Right renal cortex interstitium (tissue), 3 donors: ENCODE measurements at regions not wholly inside any gene's neighbourhood (a gene's known extent, or its start where the extent isn't known, plus 50 kb on each side); places are given as distances from the start of the nearest gene placed in this dataset.

Experiments
- DNase-seq, 3 donors: peaks; one replicate each; pipeline ENCODE4 v3.0.0-alpha.2; 2013; ENCODE audit warnings: low read depth in 3 of 3, low spot score in 2 of 3

DNA sequence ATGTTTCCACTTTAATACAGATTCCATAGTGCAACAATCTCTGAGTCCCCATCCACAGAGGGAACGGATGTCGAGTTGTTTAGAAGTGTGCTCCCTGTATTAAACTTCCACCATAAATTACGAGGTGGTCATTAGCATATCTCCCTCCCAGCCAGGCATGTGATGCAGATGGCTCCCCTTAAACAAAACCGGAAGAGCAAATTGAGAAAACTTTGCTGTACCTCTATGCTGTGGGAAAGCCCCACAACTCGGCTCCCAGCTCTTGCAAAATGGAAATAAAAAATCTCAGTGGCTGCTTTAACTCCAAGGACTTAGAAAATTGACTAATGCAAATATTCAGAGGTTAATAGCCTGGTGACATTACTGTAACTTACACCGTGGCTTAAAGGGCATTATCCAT lies 290.9 kb downstream of the MAF start:
- no peak for DNase-seq

DNA sequence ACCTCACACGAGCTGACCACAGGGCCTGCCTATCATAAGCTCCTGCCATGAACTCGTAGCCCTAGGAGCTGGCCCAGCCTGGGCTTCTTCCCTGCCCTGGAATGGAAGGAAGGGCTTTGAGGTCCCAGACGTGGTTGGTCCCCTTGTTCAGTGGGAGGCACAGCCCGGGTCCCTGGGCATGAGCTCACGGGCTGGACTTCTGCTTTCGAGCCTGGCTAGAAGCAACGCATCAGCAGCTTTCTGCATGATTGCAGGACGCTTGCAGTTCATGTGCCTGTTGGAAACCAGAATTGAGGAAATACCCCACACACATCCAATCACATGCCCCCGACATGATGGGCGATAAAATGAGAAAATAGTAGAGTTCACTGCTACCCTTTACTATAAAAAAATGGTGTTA lies 293.3 kb downstream of the MAF start:
- no peak for DNase-seq

DNA sequence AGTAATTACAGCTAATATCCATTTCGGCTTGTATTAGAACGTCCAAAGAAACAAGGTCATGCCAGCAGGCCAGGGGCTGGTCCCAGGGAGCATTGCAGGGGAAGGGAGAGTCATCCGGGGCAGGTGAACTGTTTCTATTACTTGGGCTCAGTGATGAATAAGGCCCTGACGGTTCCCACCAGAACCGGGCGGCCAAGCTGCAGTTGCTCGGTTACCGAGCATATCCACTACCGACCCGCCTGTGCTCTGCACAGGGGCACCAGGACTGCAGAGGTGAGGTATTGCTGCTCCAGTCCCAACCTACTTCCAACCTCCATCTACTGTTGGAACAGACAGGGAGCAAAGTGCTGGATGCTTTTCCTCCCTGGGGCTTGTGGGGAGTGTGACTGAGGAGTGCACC lies 295.5 kb downstream of the MAF start:
- no peak for DNase-seq

DNA sequence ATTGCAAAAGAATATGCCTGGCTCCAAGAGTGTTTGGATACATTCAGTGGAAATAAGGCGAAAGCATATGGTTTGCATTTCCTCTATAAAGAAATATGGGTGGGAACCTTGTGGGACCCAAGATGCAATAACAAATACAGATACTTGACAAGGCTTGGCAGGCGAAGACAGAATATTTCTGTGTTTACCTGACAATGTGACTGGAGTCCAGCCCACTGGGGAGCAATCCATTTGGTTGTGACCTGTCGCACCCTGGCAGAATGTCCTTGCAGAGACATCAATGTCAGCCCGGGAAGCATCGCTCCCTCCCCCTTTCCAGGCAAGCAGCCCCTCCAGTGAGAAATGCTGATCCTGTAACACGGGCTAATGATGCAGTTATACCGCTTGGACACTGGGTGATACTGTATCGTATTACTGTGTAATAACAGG lies 296.6 kb downstream of the MAF start:
- peak in 1 of 3 donors; percentile 57 for DNase-seq

DNA sequence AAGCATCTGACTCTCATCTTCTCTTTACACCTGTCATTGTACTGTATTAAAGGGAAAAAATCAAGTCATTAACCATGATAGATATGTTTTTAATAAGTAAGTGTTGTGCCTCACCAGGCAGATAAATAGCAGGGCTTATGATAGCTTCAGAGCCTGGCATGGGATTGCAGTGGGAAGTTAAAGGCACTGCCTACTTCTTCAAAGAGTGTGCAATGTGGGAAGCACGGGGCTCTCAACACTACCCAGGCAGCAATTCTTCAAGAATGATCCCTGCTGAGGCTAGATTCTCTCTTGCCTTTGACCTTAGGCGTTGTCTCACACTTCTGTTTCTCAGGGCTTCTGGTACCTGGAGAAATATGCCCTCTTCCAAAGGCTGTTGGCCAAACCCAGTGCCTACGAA lies 297.3 kb downstream of the MAF start:
- no peak for DNase-seq

DNA sequence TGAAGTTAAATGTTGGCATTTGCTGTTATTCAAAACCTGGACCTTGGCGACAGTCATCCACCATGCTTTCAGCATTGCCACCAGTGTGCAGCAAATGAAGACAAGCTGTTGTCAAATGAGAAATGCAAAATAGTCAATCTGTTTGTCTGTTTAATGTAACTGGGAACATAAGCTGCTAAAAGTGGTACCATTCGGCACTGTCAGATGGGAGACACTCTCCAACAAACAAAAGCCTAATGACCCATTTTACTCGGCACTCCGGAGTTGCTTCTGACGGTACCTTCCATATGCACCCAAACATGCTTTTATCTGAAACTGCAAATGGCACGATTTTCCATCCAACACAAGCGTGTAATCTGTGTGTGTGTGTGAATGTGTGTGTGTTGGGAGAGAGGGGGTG lies 297.8 kb downstream of the MAF start:
- no peak for DNase-seq

DNA sequence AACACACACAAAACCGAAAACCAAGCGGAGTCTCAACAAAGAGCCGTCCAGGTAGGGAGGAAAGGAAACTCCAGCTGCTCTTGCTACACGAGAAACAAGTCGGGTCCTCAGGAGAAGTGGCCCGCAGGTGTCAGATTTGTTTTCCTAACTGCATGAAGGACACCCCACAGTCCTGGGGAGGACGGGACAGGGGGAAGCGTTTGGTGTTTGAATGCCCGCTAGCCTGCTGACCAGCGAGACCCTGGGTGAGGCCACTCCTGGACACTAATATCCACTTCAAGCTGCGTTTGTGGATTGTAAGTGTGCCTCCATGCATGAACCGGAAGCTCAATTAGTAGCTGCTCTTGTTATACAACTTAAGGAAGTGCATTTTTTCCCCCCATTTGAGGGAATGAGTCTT lies 299.5 kb downstream of the MAF start:
- no peak for DNase-seq

DNA sequence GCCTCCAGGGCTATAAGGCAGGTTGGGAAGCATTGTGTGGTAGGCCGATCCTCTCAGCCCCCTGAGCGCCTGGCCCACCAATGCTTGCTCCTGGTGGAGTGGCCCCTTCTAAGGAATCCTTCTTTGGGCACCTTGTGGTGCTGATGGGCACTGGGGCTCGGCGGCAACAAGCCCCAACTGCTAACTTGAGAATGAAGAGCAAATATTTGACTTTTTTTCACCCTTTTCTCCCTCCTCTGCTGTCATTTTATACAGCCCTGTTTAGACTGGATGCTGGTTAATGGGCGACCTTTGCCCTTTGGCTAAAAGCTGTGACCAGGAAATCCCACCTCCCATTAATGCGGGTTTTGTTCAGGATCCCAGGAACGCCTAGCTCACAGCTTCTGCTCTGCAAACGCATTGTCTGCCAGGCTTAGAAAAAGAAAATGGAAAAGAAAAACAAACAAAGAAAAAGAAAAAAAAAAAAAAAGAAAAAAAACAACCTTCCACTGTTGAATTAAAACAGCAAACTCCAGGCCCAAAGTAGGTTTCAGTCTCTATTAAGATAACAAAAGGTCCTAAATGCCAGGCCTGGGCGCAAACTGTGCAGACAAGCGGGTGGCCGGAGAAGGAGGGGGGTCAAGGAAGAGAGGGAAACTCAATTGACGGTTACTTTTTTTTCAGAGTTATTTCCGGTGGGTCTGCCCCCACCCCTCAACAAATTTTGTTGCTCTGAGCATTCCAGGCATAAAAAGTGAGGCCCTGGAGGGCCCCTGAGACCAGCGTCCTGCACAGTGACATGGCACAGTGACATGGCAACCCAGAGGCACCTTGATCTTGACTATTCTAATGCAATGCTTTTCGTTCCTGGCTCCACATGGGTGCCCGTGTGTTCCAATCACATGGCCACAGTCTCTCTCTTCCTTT lies 301.4 kb downstream of the MAF start:
- DNase-seq: no peak

DNA sequence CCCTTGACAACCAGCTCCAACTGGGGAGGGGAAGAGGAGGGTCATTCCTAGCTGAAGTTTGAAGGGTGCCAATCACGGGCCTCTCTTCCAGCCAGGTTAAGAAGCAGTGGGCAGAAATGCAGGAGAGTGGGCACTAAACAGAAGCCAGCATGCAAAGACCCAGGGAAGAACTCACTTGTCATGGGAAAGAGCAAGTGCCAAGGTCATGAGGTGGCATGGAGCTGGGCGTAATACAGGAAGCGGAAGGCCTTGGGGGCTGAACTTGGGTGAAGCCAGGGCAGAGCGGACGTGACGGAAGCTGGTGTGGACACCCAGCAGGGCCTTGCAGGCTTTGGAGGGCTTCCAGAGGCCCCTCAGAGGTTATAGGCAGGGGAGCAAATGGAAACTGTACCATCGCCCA lies 302.1 kb downstream of the MAF start:
- DNase-seq: no peak

DNA sequence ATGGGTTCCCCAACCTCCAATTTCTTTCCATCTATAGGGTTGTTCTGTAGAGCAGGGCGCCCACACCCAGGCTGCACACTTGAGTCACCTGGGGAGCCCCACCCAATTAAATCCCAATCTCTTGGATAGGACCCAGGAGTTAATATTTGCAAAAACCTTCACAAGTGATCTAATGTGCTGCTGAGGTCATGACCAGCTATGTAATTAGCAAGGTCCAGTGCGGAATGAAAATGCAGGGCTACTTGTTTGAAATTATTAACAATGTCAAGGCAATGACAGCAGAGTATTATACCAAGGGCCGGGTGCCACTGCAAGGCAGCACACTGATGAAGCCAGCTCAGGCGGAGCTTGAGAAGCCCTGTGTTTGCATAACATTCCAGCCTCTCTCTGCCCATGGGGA lies 302.7 kb downstream of the MAF start:
- DNase-seq: no peak

DNA sequence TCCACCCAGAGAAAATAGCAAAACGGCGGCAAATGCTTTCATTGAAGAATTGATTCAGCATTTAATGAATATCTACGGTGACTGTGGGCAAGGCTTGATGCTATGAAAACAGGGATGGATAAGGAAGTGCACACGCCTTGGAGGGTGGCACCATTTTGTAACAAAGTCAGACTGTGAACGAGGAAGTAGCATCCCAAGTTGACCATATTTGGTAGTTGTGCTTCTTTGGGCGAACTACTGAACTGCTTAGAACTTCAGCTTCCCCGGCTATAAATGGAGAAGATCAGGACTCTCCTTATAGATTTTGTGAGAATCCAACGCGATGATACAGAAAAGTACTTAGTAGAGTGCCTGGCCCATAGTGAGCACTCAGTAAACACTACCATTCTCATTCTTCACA lies 303.2 kb downstream of the MAF start:
- DNase-seq: no peak

DNA sequence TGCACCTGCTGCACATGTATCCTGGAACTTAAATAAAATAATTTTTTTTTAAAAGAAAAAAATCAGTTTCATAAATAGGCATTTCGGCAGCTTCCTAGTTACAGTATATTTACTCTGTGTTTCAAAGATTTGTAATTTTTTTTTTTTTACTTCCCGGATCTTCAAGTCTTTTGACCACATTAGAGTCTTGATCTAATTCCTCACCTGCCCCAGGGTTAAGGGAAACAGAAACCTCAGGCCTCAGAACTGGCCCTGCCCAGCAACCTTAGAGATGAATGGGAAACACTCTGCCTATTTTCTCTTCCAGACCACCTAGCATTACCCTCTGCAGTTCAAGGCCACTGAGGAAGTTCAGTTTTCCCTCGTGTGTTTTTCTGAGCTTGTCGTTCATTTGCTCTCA lies 304.0 kb downstream of the MAF start:
- no peak for DNase-seq

DNA sequence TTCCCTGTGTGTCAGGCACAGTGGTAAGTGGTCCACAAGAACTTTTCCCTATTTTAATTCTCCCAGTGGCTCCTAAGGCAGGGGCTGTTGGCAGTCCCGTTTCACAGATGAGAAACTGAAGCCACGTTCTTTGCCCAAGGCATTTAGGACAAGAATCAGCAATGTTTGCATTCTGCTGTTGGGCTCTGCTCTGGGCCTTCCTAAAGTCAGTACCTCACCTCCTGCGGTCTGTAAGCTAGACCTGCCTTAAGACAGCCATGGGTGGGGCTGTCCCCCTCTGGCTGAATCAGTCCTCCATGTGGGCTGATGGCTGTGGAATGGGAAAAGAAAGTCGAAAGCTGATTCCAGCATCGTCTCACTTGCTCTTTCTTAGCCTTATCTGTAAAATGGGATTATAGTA lies 304.8 kb downstream of the MAF start:
- no peak for DNase-seq

DNA sequence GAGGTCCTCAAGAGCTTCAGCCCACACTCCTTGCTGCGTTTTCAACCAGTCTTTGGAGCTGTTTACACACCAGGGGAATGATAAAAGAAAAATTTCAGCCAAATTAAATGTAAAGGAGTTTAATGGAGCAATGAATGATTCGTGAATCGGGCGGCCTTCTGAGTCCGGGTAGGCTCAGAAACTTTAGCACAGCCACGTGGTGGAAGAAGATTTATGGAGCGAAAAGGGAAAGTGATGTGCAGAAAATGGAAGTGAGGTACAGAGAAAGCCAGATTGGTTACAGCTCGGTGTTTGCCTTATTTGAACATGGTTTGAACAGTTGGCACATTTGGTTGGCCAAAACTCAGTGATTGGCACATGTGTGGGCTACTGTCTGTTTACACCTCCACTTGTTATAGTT lies 305.4 kb downstream of the MAF start:
- DNase-seq: no peak

DNA sequence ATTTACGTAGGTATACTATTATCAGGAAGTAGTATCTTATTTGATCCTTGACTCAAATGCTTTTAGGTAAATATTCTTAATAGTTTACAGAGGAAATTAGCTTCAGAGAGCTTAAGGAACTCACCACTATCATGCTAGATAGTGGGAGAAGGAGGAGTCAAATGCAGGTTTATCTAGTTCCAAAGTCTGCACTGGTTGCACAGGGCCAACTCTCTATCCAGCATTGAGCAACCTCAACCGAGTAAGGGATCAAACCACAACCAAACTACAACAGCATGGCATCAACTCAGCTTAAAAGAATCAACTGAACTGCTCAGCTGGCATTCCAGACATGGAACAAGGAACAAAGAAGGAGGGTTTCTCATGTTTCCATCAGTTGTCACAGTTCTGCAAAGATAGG lies 306.0 kb downstream of the MAF start:
- no peak for DNase-seq

DNA sequence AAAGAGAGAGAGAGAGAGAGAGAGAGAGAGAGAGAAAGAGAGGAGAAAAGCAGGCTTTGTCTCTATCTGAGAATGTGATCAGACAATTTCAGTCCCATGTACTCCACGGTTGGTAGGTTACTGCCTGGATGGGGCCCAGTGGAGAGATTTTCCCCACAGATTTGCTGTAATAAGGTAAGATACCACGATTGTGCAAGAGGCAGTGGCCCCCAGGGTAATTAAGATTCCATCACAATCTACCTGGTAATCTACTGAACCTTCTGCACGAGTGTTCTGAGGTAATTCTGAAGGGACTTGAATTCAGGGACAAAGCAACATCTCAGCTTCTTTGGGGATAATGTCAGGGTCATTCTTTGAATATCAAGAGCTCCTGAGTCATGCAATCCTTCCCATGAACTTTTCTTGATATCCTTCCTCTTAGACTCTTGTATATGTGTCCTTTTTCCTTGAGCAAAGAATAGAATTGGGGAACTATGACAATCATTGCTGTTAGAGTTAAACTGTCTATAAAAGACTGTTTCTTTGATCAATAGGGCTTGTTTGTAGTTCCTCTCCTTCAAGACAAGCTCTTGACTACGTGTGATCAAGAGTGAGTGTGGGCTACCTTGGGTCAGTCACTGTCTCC lies 306.6 kb downstream of the MAF start:
- no peak for DNase-seq

DNA sequence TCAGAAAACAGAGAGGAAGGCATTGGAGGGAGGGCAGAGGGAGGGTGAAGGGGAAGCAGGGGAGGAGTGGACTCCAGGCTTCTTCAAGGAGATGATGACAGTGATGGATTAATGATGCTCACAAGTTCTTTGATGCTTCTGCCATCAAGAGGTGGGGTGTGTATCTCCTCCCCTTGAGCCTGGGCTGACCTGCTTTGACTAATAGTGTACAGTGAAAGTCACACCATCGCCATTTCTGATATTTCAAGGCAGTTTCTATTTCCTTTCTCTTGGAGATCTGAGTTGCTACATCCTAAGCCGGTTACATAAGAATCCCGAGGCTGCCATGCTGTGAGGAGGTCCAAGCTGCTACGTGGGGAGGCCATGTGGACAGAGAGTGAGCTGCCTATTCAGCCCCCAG lies 312.5 kb downstream of the MAF start:
- DNase-seq: no peak

DNA sequence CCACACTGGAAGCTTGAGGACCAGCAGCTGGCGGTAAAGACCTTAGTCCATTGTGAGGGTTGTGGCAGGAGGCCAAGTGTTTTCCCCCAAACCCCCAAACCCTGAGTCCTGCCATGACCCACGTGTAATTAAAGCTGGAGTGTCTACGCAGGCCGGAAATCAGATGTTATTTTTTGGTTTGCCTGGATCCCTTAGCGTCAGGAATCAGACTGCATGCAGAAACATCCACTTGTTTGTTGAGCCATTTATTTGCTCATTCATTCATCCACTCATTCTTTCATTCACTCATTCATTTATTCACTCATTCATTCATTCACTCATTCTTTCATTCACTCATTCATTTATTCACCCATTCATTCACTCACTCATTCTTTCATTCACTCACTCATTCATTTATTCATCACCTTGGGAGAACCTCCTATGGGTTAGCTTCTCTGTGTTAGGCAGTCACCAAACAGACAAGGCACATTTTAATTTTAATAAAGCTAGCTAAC lies 313.1 kb downstream of the MAF start:
- no peak for DNase-seq

DNA sequence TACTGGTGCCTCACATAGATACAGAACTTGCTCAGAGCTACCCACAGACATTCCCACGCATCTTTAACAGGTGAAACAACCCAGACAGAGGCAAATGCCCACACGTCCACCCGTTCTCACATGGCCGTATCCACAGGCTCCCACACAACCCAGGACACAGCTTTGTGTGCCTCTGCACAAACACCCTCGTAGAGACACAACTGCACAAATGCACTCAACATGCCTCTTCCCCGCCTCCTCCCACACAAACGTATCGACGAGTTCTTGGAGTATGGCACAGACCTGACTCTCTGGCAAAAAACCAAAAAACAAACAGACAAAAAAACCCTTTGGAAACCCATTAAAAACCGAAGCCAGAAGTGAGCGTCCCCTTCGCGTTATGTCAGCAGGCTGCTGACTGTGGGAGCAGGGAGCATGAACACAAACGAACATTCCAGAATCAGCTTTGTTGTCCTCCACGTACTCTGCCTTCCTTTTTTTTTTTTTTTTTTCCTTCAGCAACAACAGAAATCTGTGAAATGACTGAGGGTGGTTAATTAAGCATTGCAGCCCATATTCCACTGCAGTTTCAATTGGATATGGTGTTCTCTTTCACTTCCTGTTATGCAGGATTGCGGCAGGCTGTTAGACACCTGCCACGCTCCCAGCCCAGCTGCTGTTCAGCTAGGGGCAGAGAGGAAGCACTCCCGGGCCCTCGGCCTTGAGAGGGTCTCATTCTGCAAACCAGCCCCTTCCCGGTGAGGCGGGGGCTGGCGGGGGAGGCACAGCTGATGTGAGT lies 313.7 kb downstream of the MAF start:
- DNase-seq: peak in 1 of 3 donors; percentile 43

DNA sequence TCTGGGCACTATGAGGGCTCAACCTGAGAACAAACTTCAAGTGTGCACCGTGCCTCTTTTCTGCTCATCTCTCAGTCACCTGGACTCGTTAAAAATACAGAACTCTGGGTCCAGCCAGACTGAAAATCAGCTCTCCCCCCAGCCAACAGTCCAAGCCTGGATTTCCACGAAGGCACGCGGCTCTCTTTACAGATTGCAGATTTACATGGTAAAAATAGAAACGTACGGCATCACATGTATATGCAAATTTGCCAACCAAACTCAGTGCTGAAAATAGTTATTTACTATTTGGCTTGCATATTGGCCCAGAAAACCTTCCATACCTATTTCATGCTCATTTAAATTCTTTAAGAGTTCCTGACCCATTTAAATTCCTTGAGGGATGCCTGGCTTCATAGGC lies 315.8 kb downstream of the MAF start:
- DNase-seq: no peak

DNA sequence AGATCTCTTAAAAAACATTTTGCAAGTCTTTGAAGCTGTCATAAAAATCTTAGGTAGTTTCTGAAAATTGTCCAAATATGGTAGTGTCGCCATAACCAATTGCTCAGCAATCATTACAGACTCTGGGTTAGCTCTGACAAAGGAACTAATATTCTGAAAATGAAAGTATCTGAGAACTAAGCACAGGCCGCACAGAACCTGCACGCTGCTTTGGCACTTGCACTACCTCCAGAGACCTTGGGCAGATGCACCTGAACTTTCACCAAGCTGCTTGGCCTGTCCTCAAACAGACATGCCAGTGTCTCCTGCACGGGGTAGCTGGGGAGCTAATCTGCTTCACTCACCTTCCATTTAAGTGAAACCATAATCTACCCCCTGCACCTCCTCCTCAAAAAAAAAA lies 317.0 kb downstream of the MAF start:
- DNase-seq: no peak

DNA sequence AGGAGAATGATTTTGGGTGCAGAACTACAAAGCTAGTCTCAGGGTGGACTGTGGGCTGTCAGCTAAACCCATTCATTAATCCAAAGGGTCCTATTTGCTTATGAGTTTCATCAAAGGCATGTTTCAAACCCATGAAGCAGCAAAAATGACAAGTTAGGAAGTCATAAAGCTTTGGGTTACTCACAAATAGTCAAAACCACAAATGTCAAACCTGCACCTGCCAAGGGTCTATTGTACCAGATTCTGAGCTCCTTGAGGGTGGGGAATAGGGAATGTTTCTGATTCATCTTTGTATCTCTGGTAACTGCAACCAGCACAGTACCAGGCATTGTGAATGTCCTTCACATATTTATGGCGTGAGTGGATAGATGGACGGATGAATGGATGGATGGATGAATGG lies 317.7 kb downstream of the MAF start:
- no peak for DNase-seq
